K562 (cell line): ENCODE measurements at regions not wholly inside any gene's neighbourhood (a gene's known extent, or its start where the extent isn't known, plus 50 kb on each side); places are given as distances from the start of the nearest gene placed in this dataset.

Experiments used
- CBX2 ChIP-seq: fragments of 200-600 bp; sonication (generic); IDR thresholded peaks from one replicate; pipeline ENCODE4 v1.6.1; 2012; ENCODE audit warnings: mild to moderate bottlenecking, low read length, inconsistent platforms; ENCODE audit not compliant: insufficient read depth, poor library complexity, severe bottlenecking
- DMBX1 ChIP-seq: fragments of 250-450 bp; sonication (Bioruptor Pico); IDR thresholded peaks from 2 replicates; pipeline ENCODE4 v1.8.0; 2022; ENCODE audit warnings: inconsistent platforms, mild to moderate bottlenecking, moderate library complexity, borderline replicate concordance
- E2F4 ChIP-seq: sonication (generic); formaldehyde crosslinking; IDR thresholded peaks from 2 replicates; pipeline ENCODE4 v1.8.0; 2022; ENCODE audit warnings: mild to moderate bottlenecking, low read depth, missing genetic modification reagents
- EGR1 ChIP-seq: fragments of 450-650 bp; conservative IDR thresholded peaks from 2 replicates; pipeline ENCODE4 v1.6.1; 2017; ENCODE audit warnings: mild to moderate bottlenecking
- EP300 ChIP-seq: IDR thresholded peaks from 2 replicates; pipeline ENCODE4 v1.6.1; 2012; ENCODE audit warnings: low read length, improper control_type of control experiment
- KAT2B ChIP-seq: IDR thresholded peaks from one replicate; pipeline ENCODE4 v1.6.1; 2012; ENCODE audit warnings: low read depth, mild to moderate bottlenecking, control low read depth, inconsistent platforms, low read length, moderate library complexity
- KAT8 ChIP-seq: fragments of 450-650 bp; IDR thresholded peaks from 2 replicates; pipeline ENCODE4 v1.6.1; 2016; ENCODE audit warnings: low read depth, mild to moderate bottlenecking
- MBD1 ChIP-seq: fragments of 250-450 bp; sonication (Bioruptor Pico); IDR thresholded peaks from 2 replicates; pipeline ENCODE4 v1.8.0; 2022; ENCODE audit warnings: inconsistent platforms
- POLR2AphosphoS5 ChIP-seq: IDR thresholded peaks from 2 replicates; pipeline ENCODE4 v1.6.1; 2011; ENCODE audit warnings: mild to moderate bottlenecking, low read depth, low read length, moderate library complexity; ENCODE audit not compliant: control insufficient read depth, insufficient read depth
- USF2 ChIP-seq: sonication (generic); formaldehyde crosslinking; IDR thresholded peaks from 2 replicates; pipeline ENCODE4 v1.5.0; 2020; ENCODE audit warnings: missing genetic modification reagents

GRCh38 chr12:30448038-30448437 is 247.6 kb downstream of the IPO8 start:
- TF ChIP-seq MBD1 (CRISPR knock-in tag) (no peak), DMBX1 (CRISPR knock-in tag) (no peak), KAT2B (no peak), KAT8 (no peak), EP300 (no peak), POLR2AphosphoS5 (no peak), CBX2 (no peak), EGR1 (no peak), E2F4 (CRISPR knock-in tag) (no peak), USF2 (CRISPR knock-in tag) (no peak)
